ENCODE measurements at regions not wholly inside any gene's neighbourhood (a gene's known extent, or its start where the extent isn't known, plus 50 kb on each side); places are given as distances from the start of the nearest gene placed in this dataset.

DNA sequence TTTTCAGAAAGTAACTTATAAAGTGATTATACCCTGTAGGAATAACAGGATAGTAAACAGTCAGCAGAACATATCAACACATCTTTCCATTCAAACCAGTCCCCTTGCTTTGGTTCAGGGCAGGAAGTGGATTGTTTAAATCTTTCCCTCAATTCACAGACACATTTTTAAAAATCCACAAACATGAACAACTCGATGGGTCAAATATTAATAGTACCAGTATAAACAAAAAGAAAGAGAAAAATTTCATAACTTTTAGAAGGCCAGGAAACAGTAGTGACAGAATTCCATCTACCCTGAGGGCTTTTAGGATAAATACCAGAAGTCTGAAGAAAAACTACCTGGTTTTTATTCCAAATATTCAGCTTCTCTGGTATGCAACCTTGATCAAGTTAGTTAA is 1072.8 kb upstream of the PABPC4L start:
- H3K9me3 ChIP-seq: no peaks in the 10 kb centered on the region
- H3K4me3 ChIP-seq: no peak overlapping the region
- TF ChIP-seq, protein P1, sequence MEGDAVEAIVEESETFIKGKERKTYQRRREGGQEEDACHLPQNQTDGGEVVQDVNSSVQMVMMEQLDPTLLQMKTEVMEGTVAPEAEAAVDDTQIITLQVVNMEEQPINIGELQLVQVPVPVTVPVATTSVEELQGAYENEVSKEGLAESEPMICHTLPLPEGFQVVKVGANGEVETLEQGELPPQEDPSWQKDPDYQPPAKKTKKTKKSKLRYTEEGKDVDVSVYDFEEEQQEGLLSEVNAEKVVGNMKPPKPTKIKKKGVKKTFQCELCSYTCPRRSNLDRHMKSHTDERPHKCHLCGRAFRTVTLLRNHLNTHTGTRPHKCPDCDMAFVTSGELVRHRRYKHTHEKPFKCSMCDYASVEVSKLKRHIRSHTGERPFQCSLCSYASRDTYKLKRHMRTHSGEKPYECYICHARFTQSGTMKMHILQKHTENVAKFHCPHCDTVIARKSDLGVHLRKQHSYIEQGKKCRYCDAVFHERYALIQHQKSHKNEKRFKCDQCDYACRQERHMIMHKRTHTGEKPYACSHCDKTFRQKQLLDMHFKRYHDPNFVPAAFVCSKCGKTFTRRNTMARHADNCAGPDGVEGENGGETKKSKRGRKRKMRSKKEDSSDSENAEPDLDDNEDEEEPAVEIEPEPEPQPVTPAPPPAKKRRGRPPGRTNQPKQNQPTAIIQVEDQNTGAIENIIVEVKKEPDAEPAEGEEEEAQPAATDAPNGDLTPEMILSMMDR (IDR thresholded peaks at IDR 0.05): no peak
- TF ChIP-seq POLR2A (IDR thresholded peaks at IDR 0.05) (no peak), EP300 (IDR thresholded peaks at IDR 0.05) (no peak)
- H3K36me3 ChIP-seq: no peaks in the 10 kb centered on the region
- no peaks in the 10 kb centered on the region for H3K4me1 ChIP-seq
- no peaks in the 10 kb centered on the region for H3K27me3 ChIP-seq
- 0 to 25% methylated on average over 1 of the region's 1 CpG for WGBS, 2 donors (ENCODE audit: low coverage in 1 of 2)
- no peak for ATAC-seq
- H3K27ac ChIP-seq: no peak overlapping the region

DNA sequence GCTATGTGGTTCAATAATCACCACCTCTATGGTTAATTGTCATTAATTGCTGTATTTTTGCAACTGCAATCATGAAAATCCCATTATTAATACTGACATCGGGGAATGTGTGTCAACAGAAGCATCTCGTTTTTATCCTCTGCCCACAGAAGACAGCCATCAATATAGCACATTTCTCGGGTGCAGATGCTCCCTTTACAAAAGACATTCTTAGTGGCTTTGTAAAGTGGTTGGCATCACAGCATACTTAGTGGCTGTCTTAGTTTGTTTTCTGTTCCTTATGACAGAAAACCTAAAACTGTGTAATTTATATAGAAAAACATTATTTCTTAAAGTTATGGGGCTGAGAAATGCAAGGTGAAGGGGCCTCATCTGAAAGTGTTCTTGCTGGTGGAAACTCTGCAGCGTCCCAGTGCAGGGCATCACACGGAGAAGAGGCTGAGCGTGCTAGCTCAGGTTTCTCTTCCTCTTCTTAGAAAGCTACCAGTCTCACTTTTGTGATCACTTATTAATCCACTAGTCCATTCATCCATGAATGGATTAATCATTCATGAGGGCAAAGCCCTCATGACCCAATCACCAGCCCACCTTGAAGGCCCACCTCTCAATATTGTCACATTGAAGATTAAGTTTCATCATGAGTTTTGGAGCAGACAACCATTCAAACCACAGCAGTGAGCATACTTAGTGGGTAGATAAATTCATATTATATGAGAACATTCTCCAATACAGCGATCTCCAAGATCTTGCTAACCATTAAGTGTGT is 1067.7 kb upstream of the PABPC4L start:
- H3K4me1 ChIP-seq: no peaks in the 10 kb centered on the region
- TF ChIP-seq EP300 (IDR thresholded peaks at IDR 0.05): no peak
- no peak for TF ChIP-seq POLR2A (IDR thresholded peaks at IDR 0.05)
- TF ChIP-seq, protein P1 (IDR thresholded peaks at IDR 0.05): no peak
- no peak for TF ChIP-seq POLR2AphosphoS5 (IDR thresholded peaks at IDR 0.05)
- H3K4me3 ChIP-seq: no peak overlapping the region
- 87 to 94% methylated on average over 7 of the region's 7 CpGs for WGBS, 2 donors (ENCODE audit: low coverage in 1 of 2)
- H3K27ac ChIP-seq: no peak overlapping the region
- no peak for ATAC-seq
- H3K9me3 ChIP-seq: no peaks in the 10 kb centered on the region
- H3K36me3 ChIP-seq: no peaks in the 10 kb centered on the region
- H3K27me3 ChIP-seq: no peaks in the 10 kb centered on the region

DNA sequence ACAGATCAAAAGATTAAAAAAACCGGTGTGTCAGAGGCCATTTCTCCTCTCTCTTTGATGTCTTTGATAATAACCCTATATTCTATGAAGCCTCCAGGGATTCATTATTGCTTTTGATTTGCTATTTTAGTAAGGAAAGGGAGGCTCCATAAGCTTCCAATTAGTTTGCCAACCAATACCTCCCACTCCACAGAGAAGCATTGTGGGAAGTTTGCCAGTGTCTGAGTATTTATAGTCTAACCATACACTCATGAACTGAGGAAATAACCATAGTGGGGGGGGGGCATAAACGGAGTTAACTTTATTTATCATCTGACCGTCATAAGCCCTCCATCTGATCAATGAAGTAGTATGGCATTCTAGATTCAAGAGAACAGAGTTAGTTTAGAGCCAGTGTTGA is 1066.8 kb upstream of the PABPC4L start:
- Histone ChIP-seq H3K27me3 (no peaks in the 10 kb centered on the region), H3K36me3 (no peaks in the 10 kb centered on the region), H3K4me3 (no peak overlapping the region), H3K27ac (no peak overlapping the region), H3K4me1 (no peaks in the 10 kb centered on the region), H3K9me3 (no peaks in the 10 kb centered on the region)
- TF ChIP-seq POLR2A (IDR thresholded peaks at IDR 0.05) (no peak), EP300 (IDR thresholded peaks at IDR 0.05) (no peak), POLR2AphosphoS5 (IDR thresholded peaks at IDR 0.05) (no peak)
- TF ChIP-seq, protein P1 (IDR thresholded peaks at IDR 0.05): no peak
- WGBS, 2 donors (ENCODE audit: low coverage in 1 of 2): 84 to 88% methylated on average over 2 to 3 of the region's 3 CpGs
- ATAC-seq: no peak

DNA sequence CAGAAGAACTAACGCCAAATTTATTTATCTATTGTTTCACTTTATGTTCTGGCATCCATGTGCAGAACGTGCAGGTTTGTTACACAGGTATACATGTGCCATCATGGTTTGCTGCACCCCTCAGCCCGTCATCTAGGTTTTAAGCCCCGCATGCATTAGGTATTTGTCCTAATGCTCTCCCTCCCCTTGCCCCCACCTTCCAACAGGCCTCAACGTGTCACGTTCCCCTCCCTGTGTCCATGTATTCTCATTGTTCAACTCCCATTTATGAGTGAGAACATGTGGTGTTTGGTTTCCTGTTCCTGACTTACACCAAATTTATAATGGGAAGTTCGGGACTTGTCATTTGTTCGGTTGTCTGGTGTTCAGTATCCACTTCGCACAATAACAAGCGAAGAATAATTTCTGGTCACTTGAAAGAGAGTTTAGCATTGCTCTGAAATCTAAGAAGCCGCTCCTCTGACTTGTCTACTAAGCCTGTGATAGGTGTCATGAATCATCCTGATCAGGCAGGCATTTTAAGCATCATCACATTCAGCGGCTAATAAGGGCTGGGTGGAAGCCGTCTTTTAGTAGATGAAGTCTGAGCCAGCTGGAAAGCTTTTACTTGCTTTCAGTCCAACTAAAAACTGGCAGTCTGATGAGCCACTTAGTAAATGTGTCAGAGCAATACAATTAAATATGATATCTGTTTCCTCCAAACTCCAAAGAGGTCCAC is 1065.7 kb upstream of the PABPC4L start:
- no peak overlapping the region for H3K4me3 ChIP-seq
- 40 to 43% methylated on average over 11 to 13 of the region's 13 CpGs for WGBS, 2 donors (ENCODE audit: low coverage in 1 of 2)
- H3K4me1 ChIP-seq: no peaks in the 10 kb centered on the region
- no peak for TF ChIP-seq POLR2AphosphoS5 (IDR thresholded peaks at IDR 0.05)
- TF ChIP-seq EP300 (IDR thresholded peaks at IDR 0.05): no peak
- no peak for TF ChIP-seq POLR2A (IDR thresholded peaks at IDR 0.05)
- TF ChIP-seq, protein P1 (IDR thresholded peaks at IDR 0.05): no peak
- no peaks in the 10 kb centered on the region for H3K27me3 ChIP-seq
- H3K27ac ChIP-seq: no peak overlapping the region
- ATAC-seq: no peak
- no peaks in the 10 kb centered on the region for H3K9me3 ChIP-seq
- H3K36me3 ChIP-seq: no peaks in the 10 kb centered on the region

DNA sequence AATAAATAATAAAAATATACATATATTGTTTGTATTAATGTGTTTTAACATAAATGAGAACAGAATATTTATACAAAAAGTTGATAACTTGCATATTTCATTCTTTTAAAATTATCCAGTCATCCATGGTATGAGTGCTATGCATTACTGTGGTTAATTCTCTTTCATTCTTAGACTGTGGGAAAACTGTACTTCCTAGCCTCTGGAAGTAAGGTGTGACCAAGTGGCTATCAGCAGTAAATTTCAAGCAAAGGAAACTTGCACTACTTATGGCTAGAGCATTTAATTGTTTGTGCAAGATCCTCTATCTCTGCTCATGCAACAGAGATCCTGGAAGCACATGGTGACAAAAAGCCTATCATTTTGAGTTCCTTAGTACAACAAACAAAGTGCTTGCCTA is 1054.5 kb upstream of the PABPC4L start:
- Histone ChIP-seq H3K9me3 (no peaks in the 10 kb centered on the region), H3K4me3 (no peak overlapping the region), H3K36me3 (no peaks in the 10 kb centered on the region), H3K27ac (no peak overlapping the region), H3K27me3 (no peaks in the 10 kb centered on the region), H3K4me1 (no peaks in the 10 kb centered on the region)
- TF ChIP-seq POLR2AphosphoS5 (IDR thresholded peaks at IDR 0.05) (no peak), EP300 (IDR thresholded peaks at IDR 0.05) (no peak), POLR2A (IDR thresholded peaks at IDR 0.05) (no peak)
- TF ChIP-seq, protein P1 (IDR thresholded peaks at IDR 0.05): no peak
- ATAC-seq: no peak

Data from gastroesophageal sphincter (tissue), 4 donors.